ENCODE measurements at regions not wholly inside any gene's neighbourhood (a gene's known extent, or its start where the extent isn't known, plus 50 kb on each side); places are given as distances from the start of the nearest gene placed in this dataset.

- Histone ChIP-seq H3K27me3 (ENCODE audit: insufficient read depth, low read length) (no peaks in the 10 kb centered on the region), H3K27ac (ENCODE audit: low read depth, low read length, poor library complexity, severe bottlenecking) (no peak overlapping the region), H3K4me2 (ENCODE audit: low read length) (no peak overlapping the region), H3K9me2 (ENCODE audit: low read depth, low read length) (no peaks in the 10 kb centered on the region), H3K36me3 (ENCODE audit: insufficient read depth, low read length) (no peaks in the 10 kb centered on the region), H3F3A (ENCODE audit: insufficient read depth, low read length) (no peaks in the 10 kb centered on the region), H3K79me2 (ENCODE audit: insufficient read depth, low read length) (no peaks in the 10 kb centered on the region), H3K4me3 (ENCODE audit: low read depth, low read length, poor library complexity, severe bottlenecking) (no peak overlapping the region), H4K20me1 (ENCODE audit: insufficient read depth, low read length) (no peaks in the 10 kb centered on the region), H3K9ac (ENCODE audit: low read length) (no peak overlapping the region), H2AFZ (ENCODE audit: low read length) (no peak overlapping the region), H3K9me3 (ENCODE audit: low read length) (no peaks in the 10 kb centered on the region), H3K4me1 (ENCODE audit: insufficient read depth, low read length, severe bottlenecking) (no peaks in the 10 kb centered on the region)
- no peak for TF ChIP-seq CTCF (IDR thresholded peaks at IDR 0.05; ENCODE audit: low read length)
- no peak for TF ChIP-seq EZH2 (IDR thresholded peaks at IDR 0.05; ENCODE audit: borderline replicate concordance, low read length)
Measured at GRCh38 chr5:96326902-96327301, 106.1 kb downstream of the PCSK1 start.

- Histone ChIP-seq H3K4me1 (ENCODE audit: insufficient read depth, low read length, severe bottlenecking) (no peaks in the 10 kb centered on the region), H3K27ac (ENCODE audit: low read depth, low read length, poor library complexity, severe bottlenecking) (no peak overlapping the region), H3K79me2 (ENCODE audit: insufficient read depth, low read length) (no peaks in the 10 kb centered on the region), H3K9ac (ENCODE audit: low read length) (no peak overlapping the region), H2AFZ (ENCODE audit: low read length) (no peak overlapping the region), H3K36me3 (ENCODE audit: insufficient read depth, low read length) (no peaks in the 10 kb centered on the region), H4K20me1 (ENCODE audit: insufficient read depth, low read length) (no peaks in the 10 kb centered on the region), H3K9me2 (ENCODE audit: low read depth, low read length) (no peaks in the 10 kb centered on the region), H3K4me2 (ENCODE audit: low read length) (no peak overlapping the region), H3K27me3 (ENCODE audit: insufficient read depth, low read length) (no peaks in the 10 kb centered on the region), H3F3A (ENCODE audit: insufficient read depth, low read length) (no peaks in the 10 kb centered on the region), H3K4me3 (ENCODE audit: low read depth, low read length, poor library complexity, severe bottlenecking) (no peak overlapping the region), H3K9me3 (ENCODE audit: low read length) (no peaks in the 10 kb centered on the region)
- no peak for TF ChIP-seq EZH2 (IDR thresholded peaks at IDR 0.05; ENCODE audit: borderline replicate concordance, low read length)
- TF ChIP-seq CTCF (IDR thresholded peaks at IDR 0.05; ENCODE audit: low read length), result no peak
Measured at GRCh38 chr5:96324708-96325107, 108.3 kb downstream of the PCSK1 start.

GRCh38 chr5:96322865-96323264, 110.2 kb downstream of the PCSK1 start:
- no peaks in the 10 kb centered on the region for H3K36me3 ChIP-seq (ENCODE audit: insufficient read depth, low read length)
- H3K9me3 ChIP-seq (ENCODE audit: low read length), result no peaks in the 10 kb centered on the region
- no peaks in the 10 kb centered on the region for H4K20me1 ChIP-seq (ENCODE audit: insufficient read depth, low read length)
- no peaks in the 10 kb centered on the region for H3K27me3 ChIP-seq (ENCODE audit: insufficient read depth, low read length)
- no peaks in the 10 kb centered on the region for H3K4me1 ChIP-seq (ENCODE audit: insufficient read depth, low read length, severe bottlenecking)
- H3K79me2 ChIP-seq (ENCODE audit: insufficient read depth, low read length), result no peaks in the 10 kb centered on the region
- H3K4me2 ChIP-seq (ENCODE audit: low read length), result no peak overlapping the region
- no peaks in the 10 kb centered on the region for H3F3A ChIP-seq (ENCODE audit: insufficient read depth, low read length)
- no peak overlapping the region for H2AFZ ChIP-seq (ENCODE audit: low read length)
- H3K4me3 ChIP-seq (ENCODE audit: low read depth, low read length, poor library complexity, severe bottlenecking), result no peak overlapping the region
- H3K9ac ChIP-seq (ENCODE audit: low read length), result no peak overlapping the region
- no peak for TF ChIP-seq CTCF (IDR thresholded peaks at IDR 0.05; ENCODE audit: low read length)
- TF ChIP-seq EZH2 (IDR thresholded peaks at IDR 0.05; ENCODE audit: borderline replicate concordance, low read length), result no peak
- no peak overlapping the region for H3K27ac ChIP-seq (ENCODE audit: low read depth, low read length, poor library complexity, severe bottlenecking)
- no peaks in the 10 kb centered on the region for H3K9me2 ChIP-seq (ENCODE audit: low read depth, low read length)
